ENCODE measurements at regions not wholly inside any gene's neighbourhood (a gene's known extent, or its start where the extent isn't known, plus 50 kb on each side); places are given as distances from the start of the nearest gene placed in this dataset.
"Not testable (repeated sequence)": the region's sequence is repeated elsewhere in the genome, so short reads cannot be mapped to it uniquely, and the experiment has no call there.

DNA sequence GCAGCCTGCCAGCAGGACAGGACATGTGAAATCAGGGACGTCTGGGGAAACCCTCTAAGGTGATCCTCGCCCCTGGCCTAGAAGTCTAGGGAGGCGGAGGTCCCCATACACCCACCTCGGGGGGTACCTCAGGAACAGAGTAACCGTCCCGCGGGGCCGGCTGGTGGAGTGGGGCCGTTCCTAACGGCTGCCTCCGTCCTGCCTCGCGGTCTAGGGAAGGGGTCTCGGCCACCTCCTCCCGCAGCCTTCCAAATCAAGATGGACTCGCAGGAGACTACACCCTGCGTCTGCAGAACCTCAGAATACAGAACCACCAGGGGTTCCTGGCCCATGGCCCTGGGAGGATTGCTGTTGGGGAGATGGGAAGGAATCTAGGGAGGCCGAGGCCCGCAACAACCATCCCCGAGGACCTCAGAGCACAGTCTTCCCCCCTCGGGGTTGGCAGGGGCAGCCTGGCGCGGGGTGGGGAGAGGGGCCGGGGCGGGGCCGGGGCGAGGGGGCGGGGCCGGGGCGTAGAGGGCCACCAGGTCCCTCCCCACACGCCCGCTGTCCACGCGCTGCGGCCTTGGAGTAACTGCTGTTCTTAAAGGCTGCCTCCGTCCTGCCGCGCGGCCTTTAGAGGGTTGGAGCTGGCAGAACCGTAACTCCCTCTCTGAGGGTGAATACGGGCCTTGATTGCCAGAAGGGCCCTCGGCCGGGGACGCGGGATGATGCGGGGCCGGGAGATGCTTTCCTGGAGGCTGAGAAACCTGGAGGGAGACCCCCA, 89.0 kb upstream of the MLN start:
- ATAC-seq = no peak

DNA sequence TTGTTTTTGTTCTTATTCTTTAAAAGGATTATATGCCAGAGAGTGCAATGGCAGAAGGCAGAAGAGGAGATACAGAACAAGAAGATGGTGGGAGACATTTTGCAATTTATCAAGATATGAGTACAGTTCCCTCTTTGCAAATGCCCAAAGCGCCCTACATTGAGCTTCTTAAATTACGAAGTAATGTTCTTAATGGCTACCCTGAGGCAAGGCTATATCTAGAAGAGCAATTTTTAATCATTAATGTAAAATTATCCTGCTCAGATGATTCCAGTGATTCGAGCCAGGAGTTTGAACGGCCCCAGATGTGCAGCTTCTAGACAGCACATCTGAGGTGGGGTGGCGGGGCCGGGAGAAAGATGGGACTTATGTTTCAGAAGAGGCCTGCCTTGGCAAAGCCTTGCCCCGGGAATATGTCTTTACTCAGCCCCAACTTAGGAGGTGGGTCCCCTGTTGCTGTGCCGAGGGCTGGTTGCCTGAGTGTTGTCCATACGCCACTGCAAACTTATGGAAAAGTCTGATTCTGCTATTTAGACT, 84.9 kb upstream of the MLN start:
- no peak for ATAC-seq

DNA sequence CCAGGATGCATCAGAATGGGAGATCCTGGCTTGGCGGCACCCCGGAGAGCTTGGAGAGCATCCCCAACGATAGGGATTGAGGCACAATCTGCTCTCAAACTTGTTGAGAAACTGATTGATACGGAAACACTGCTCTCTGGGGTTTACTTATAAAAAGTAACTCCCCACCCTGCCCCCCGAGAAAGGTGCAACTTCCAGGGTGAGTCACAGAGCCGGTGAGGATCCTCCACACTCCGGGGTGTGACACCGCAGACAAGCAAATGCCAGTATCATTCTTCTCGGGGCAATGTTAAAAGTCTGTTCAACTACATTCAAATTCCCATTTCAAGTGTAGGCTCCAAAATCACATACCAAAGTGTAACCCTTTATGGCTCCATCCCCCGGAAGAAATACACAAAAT, 84.4 kb upstream of the MLN start:
- ATAC-seq = no peak

DNA sequence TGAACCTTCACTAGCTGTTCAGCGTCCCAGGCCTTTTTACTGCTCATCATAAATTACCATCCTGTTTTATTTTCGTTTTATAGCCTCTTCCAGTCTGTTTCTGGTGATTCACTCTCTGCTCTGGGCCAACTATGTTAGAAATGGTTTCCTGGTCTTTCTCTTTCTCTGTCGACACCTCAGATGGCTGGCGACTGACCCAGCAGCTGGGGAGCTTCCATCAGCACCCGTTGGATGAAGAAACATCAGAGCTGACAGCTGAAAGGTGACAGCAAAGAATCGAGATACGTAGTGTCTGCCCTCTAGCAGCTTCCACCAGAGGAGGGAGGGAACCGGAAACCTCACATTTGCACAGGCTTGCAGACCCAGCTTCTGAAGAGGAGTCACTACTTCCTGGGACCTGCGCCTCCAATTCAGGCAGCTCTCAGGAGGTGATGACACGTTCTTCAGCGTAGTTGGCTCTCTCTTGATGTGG, 82.9 kb upstream of the MLN start:
- peak; percentile 37 for ATAC-seq

DNA sequence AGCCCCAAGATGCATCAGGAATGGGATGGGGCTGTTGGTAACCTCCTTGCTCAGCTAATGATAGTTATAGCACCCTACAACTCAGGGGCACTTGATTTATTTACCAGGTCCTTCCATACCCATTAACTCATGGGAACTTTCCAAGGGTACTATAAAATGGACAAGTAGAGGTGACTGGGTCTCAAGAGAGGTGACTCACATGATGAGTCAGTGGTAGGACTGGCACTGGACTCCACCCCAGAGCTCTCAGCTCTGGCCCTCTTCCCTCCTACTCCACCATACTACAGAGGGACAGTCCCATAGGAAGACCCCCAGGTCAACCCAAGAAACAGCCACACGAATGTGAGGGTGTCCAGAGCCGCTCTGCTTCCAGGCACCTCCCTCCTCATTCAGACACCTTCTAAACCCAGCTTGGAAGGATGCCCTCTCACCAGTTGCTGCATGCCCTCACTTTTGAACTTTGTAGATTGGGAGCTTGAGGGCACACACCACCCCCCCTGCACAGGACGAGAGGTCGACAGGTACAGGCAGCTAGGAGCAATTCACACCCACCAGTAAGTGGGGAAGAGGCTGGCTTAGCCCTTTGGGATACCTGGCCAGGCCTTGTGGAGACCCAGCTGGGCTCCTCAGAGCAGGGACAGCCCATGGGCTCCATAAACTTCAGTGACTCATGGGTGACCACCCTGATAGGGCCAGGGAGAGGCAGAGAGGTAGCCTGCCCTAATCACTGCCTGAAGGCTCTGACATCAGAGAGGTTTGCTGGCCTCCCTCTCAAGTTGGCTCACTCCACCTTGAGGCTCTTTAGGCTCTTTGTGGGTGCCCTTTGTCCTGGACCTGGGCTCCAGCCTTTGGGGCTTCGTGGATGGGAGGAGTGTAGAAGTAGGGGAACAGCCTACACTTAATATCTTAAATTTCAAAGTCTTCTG, 81.6 kb upstream of the MLN start:
- ATAC-seq = peak; percentile 66

DNA sequence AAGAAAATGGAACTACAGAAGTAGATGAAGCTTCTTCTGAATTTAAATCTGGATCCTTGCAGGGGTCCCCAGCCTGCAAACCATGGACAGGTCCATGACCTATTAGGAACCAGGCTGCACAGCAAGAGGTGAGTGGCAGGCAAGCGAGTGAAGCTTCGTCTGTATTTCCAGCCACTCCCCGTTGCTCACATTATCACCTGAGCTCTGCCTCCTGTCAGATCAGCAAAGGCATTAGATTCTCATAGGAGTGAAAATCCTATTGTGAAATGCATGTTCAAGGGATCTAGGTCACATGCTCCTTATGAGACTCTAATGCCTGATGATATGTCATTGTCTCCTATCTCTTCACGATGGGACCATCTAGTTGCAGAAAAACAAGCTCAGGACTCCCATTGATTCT, 79.8 kb upstream of the MLN start:
- not testable (repeated sequence) for ATAC-seq

DNA sequence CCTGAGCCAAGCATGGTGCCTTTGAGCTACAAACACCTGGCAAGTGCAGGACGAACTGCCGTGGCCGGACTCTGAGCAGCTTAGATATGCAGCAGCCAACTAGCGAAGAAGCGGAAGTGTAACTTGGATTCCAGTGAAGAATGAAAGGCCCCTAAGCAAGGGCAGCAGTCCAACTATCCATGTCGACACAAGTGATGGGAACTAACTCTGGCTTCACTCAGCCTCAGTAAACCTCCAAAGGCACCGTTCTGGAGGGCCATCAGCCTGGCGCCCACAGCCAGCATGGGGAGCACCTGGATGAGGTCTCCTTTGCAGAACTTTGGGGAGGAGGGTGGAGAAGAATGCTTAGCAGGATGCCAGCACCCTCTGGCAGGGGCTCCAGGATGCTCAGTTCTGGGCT, 78.4 kb upstream of the MLN start:
- peak; percentile 12 for ATAC-seq

DNA sequence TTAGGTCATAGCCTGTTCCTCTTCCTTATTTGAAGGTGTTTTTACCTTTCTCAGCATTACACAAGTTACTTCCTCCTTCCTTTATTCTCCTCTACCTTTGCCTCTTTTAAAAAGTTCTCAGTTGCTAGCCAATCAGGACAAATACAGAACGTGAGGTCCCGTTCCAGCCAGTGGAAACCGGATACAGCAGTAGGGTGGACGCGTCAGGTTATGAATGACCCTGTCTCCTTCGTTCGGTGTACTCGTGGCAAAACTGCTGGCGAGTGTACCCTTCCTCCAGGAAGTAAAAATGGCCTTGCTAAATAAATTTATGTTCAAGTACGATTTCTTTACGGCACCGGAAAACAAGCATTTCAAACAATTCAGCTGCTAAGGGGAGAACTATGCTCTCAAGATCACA, 77.0 kb upstream of the MLN start:
- no peak for ATAC-seq

DNA sequence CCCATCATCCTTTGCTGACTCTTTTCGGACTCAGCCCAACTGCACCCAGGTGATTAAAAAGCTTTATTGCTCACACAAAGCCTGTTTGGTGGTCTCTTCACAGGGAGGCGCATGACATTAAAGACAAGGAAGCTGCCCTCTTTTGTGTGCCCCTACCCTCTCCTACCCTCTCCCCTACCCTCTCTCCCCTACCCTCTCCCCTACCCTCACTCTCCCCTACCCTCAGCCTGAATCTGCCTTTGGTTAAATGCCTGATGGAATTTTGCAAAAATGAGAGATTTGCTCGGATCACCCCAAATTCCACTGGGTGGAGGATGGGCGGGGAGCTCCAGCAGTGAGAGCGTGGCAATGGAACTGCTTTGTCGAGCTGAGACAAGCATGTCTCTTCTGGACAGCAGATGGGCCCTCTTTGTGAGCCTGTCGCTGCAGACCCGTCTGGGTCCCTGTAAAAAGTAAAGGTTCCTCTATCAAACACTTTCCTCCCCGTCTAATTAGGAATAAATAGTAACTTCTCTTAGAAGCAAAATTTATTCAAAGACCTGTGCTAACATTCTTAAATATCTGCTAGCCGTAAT, 76.4 kb upstream of the MLN start:
- no peak for ATAC-seq

DNA sequence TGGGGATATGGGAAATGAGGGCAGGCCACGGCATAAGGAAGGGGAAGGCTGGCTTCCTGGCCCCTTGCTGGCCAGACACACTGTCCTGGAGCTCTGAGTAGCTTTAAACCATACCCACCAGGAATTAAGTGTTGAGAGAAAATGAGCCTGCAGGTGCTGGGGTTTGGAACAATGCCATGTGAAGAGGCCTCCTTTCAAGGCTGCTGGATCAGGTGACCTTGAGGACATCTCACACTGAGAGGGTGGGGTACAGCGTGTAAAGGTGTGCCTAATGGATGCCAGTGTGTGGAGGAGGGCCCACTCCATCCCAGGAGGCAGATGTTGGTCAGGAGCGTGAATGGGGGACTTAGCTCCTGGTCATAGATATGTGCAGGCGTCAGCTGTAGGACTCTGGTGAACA, 74.8 kb upstream of the MLN start:
- no peak for ATAC-seq

DNA sequence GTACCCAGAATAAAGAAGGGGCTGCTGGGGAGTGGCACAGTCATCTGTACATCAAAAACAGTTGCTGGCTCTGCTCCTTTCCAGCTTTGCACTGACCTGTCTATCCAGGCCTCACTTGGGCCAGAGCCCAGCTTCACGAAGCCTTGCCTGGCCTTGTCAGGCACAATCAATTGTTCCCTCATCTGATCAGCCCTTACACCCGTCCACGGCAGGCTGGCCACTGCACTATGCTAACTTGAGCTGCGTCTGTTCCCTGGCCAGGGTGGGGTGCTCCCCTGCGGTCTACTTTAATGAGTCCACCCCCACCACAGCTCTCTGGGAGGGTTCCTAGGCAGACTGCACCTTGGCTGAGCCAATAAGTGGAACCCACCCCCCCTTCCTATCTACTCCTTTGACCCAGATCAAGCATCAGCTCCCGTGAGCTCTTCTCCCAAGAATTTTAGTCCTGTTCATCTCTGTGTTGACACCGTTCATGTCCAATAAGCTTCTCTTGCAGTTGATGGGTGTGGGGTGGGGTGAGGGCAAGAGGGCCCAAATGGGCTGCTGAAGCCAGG, 74.3 kb upstream of the MLN start:
- peak; percentile 17 for ATAC-seq

DNA sequence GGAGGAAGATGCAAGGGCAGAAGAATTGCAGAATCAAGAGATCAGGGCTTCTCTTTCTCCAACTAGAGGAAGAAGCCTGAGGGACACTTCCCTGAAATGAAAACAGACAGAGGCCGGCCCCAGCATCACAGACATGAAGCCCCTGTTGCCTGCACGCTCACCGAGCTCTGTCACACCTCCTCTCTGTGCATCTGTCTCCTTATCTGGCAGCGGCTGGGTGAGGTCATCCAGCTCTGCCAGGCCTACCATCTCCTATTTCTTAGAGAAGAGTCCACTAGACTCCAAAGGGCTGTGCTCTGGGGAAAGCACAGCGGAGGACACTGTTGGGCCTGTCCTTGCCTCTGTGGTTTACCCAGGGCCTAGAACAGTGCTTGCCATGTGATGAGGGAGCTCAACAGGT, 71.9 kb upstream of the MLN start:
- no peak for ATAC-seq

DNA sequence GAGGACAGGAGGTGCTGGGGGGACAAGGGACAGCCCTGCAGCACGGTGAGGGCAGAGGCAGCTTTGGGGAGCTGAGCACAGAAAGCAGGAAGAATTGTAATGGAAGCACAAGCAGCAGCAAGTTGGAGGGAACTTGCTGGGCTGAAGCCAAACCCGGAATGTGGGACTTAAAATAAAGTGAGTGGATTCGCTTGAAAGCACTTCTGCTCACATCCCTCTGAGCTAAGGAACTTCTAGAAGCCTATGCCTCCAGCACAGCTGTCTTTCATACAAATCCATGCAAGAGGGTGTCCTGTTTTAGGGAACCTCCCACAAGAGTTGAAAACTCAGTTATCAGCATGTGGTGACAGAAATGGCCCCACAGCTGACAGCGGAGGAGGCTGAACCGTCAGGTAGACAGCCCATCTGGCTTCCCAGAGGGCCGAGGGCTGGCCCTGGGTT, 71.4 kb upstream of the MLN start:
- no peak for ATAC-seq

DNA sequence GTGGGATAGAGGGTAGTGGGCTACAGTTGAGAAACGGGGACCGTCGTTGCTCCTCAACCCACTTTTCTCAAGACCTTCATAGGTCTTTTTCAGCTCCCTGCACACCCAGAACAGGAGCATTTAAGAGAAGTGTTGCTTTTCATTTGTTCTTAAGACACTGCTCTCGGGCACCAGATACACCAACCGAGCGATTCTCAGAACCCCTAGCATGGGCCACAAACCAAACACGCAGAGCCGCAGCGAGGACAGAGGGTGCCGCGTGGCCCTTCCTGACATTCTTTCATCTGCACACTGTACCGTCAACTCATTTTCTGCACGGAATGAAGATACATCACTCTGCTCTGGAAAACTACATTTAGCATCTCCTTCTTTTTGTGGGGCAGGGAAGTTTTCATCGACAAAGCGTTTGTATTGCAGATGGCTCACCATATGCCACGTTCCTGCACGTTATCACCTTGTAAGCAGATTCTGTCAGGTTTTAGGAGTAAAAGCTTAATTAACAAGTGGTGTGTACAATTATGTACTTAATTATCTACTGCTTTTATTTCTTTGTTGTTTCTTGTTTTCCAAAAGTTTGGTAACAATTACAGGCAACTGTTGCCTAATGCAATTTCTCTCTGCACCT, 70.4 kb upstream of the MLN start:
- ATAC-seq = no peak

DNA sequence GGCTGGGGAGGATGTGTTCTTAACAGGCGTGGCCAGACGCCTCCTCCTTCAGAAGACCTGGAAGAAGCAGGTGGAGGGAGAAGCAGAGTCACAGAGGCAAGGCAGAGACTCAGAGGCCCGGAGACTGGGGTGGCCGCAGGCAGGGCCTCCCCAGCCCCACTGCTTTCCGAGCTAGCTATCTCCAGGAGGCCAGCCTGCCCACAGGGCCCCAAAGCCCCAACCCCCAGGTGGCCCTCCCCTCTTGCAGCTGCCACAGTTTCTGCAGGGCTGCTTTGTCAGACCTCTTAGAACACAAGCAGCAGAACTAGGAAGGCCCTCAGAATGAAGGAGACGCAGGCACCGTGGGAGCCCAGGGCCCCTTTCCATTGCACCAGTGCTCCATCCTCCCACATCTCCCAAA, 69.0 kb upstream of the MLN start:
- no peak for ATAC-seq

DNA sequence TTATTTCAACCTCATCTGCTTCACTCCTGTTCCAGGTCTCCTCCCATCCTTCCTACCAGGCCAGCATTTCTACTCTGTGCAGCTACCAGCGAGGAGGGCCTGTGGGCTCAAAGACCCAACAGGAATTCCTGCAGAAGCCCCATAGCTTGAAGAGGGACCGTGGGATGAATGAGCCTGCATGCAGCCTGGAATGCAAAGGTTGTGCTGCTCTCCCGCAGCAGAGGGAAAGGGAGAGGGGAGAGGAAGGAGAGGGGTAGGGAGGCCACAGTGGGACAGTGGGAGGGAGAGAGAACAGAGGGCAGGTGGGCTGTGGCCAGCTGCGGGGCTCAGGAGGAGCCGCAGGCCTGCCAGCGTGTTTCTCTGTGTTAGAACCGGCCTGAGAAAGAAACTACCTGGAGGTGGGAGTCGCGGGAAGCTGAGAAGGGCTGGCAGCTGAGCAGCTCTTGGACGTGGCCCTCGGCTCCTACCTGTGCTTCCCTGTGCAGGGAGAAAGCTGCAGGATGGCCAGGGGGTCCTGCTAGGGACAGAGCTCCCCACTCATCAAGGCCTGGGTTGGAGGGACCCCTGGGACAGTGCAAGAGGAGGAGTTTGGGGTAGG, 66.1 kb upstream of the MLN start:
- no peak for ATAC-seq

DNA sequence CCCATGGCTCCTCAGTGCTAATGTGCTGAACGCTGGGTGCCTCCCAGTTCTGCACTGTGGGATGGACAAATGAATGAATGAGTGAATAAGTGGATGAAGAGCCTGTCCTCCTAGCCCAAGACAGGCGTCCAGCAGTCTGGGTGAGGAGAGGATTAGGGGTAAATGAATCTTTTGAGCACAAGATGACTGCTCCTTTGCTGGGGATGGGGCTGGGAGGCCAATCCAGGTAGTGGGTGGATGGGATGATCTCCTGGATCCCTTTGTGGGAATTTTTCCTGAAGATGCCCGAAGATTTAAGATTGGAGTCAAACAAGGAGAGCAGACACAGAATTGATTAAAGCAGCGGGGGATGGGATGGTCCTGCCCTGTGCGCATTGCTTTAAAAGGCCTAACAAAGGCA, 65.3 kb upstream of the MLN start:
- ATAC-seq = no peak

DNA sequence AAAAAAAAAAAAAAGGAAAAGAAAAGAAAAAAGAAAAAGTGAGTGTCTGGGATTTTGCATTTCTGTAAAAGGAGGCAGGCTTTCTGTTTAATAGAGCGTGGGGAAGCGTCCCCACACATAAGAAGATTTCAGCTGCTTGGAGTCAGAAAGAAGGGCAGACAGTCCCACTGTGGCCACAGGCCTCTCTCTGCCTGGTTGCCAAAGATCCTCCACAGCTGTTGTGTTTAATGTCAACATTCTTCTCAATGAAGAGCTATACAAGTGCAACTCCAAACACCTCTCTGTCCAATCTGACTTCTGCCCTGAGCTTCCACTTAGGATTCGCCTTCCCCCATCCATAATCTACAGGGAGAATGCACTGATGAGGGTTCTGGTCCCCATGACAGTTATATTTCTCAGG, 64.3 kb upstream of the MLN start:
- ATAC-seq = no peak

DNA sequence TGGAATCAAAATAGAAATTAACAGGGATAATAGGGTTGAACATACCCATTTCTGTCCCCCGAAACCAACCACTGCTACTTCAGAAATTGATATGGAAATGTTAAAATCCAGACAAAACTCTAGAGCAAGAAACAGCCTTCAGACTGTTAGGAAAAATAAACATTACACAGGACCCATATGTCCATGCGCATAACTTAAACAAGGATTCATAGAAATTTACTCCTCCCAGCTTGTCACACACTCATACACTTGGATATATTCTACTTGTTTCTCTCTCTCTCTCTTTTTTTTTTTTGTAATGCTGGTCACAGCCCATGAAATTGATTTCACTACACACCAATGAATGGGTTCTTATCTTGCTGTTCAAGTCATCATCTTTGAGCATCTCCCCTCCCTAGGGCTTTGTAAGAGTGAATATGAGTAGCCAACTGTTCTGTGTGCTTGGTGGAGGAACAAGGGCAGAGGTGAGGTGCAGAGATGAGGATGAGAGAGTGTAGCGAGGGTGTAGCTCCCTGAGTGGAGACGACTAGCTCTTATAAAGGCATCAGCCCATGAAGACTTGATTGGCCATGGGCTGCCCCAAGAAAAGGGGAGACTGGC, 61.8 kb upstream of the MLN start:
- ATAC-seq = no peak

DNA sequence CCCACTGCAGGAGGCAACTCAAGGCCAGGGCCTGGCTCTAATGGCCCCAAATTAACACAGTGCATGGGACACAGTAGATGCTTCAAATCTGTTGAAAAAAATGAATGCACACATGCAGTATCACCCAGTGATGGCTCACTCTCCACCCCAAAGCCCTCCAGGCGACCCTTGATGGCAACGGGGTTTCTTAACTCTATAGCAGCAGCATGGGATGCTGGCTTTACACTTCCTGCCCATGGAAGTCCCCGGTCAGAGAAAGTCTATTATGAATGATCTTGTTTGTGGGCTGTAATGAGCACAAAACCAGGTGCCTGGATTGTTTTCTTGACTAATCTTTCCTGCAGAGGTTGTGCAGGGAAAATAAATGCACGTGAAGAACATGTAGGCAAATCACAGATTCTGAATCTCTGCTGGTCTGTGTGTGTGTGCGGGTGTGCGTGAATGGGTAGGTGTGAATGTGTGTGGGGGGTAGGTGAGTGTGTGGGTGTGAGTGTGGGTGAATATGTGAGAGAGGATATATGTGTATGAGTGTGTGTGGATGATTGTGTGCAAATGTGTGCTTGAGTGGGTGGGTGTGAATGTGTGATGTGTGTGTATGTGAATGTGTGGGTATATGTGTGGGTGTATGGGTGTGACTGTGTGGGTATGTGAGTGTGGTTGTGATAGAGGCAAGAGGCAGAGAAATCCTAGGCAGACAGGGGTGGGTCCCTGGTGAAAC, 60.1 kb upstream of the MLN start:
- ATAC-seq = no peak

DNA sequence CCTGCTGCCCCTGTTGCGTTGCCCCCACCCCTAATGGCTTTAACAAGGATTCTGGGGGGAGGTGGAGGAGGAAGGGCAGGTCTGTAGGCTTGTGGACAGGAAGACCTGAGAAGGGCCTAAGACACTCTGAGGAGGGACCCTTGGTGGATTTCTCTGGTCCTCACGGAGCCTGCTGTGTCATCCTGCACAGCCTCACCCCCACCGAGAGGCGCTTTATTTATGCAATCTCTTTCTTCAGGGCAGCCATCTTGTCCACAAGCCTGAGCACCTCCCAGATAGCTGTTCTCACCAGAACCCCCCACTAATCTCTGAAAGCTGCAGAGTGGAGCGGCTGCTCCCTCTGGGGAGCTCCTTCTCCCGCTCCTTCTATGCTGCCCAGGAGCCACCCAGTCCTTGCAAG, 59.3 kb upstream of the MLN start:
- no peak for ATAC-seq
